Breast epithelium (tissue), 4 donors: ENCODE measurements at regions not wholly inside any gene's neighbourhood (a gene's known extent, or its start where the extent isn't known, plus 50 kb on each side); places are given as distances from the start of the nearest gene placed in this dataset.

Experiments
- DNase-seq, 2 donors: peaks; one replicate each; pipeline ENCODE4 v3.0.0-alpha.2; 2019; ENCODE audit warnings: low spot score in 2 of 2
- H3K27ac ChIP-seq, 2 donors: fragments of 200-600 bp; sonication (generic) in 1 of 2; one replicate each; pipeline ENCODE4 v1.5.1; 2016 to 2019; ENCODE audit warnings: mild to moderate bottlenecking in 1 of 2
- H3K27me3 ChIP-seq, 2 donors: fragments of 200-600 bp; sonication (generic) in 1 of 2; one replicate each; pipeline versions ENCODE4 v1.5.1 to v1.6.0; 2017 to 2019; ENCODE audit warnings: control low read depth in 1 of 2, mild to moderate bottlenecking in 1 of 2
- H3K36me3 ChIP-seq: fragments of 200-600 bp; one replicate; pipeline ENCODE4 v1.5.1; 2019
- H3K4me1 ChIP-seq, 2 donors: fragments of 200-600 bp; sonication (generic); one replicate each; pipeline ENCODE4 v1.5.1; 2016 to 2019; ENCODE audit warnings: control low read depth in 1 of 2
- H3K4me3 ChIP-seq, 3 donors: fragments of 200-600 bp; sonication (generic); 1 replicate in 2 of 3; 2 replicates in 1 of 3; pipeline ENCODE4 v1.5.1; 2016 to 2019; ENCODE audit warnings: mild to moderate bottlenecking in 3 of 3, moderate library complexity in 2 of 3
- H3K9me3 ChIP-seq, 2 donors: fragments of 200-600 bp; sonication (generic) in 1 of 2; one replicate each; pipeline ENCODE4 v1.5.1; 2016 to 2019; ENCODE audit warnings: control low read depth in 1 of 2
- POLR2A ChIP-seq: fragments of 450-650 bp; IDR thresholded peaks from one replicate; pipeline ENCODE4 v1.6.1; 2016; ENCODE audit warnings: antibody characterized with exemption, mild to moderate bottlenecking, moderate library complexity
- POLR2AphosphoS5 ChIP-seq, 3 donors: sonication (generic); formaldehyde crosslinking; IDR thresholded peaks; one replicate each; pipeline ENCODE4 v1.6.1; 2017; ENCODE audit warnings: antibody characterized with exemption in 3 of 3
- intact Hi-C: fragments of 100-400 bp; cut with DNase I; formaldehyde crosslinking; loops from one replicate; pipeline ENCODE4 v1.15.1; 2023; ENCODE audit warnings: low total_unique reads
- TF ChIP-seq, protein P1 (sequence below), 3 donors: fragments of 450-650 bp; IDR thresholded peaks; one replicate each; pipeline ENCODE4 v1.5.1; 2016 to 2017; ENCODE audit warnings: antibody characterized with exemption in 3 of 3, mild to moderate bottlenecking in 3 of 3, moderate library complexity in 3 of 3

DNA sequence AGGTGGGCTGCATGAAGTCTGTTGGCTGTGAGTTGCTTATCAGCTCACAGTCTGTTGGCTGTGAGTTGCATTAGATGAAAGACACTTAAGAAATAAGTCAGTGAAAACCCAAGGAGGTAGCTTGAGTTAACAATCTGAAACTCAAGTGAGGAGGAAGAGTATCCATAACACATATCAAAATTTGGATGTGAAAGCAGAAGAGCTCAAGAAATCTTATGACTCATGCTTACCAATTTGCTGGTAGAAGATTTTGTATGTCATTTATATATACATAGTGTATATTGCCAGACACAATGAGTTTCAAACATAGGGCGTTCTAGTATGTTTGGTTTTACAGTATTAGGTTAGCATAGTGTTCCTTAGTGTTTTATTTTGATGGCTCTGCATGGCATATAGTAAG is 107.4 kb downstream of the DDIT4L start:
- Histone ChIP-seq H3K9me3 (no peaks in the 10 kb centered on the region), H3K27ac (no peak overlapping the region), H3K4me1 (no peaks in the 10 kb centered on the region), H3K27me3 (no peaks in the 10 kb centered on the region), H3K36me3 (no peaks in the 10 kb centered on the region), H3K4me3 (no peak overlapping the region)
- intact Hi-C loops, result no loop called here
- DNase-seq, result no peak
- TF ChIP-seq, protein P1, sequence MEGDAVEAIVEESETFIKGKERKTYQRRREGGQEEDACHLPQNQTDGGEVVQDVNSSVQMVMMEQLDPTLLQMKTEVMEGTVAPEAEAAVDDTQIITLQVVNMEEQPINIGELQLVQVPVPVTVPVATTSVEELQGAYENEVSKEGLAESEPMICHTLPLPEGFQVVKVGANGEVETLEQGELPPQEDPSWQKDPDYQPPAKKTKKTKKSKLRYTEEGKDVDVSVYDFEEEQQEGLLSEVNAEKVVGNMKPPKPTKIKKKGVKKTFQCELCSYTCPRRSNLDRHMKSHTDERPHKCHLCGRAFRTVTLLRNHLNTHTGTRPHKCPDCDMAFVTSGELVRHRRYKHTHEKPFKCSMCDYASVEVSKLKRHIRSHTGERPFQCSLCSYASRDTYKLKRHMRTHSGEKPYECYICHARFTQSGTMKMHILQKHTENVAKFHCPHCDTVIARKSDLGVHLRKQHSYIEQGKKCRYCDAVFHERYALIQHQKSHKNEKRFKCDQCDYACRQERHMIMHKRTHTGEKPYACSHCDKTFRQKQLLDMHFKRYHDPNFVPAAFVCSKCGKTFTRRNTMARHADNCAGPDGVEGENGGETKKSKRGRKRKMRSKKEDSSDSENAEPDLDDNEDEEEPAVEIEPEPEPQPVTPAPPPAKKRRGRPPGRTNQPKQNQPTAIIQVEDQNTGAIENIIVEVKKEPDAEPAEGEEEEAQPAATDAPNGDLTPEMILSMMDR (IDR thresholded peaks at IDR 0.05), result no peak
- no peak for TF ChIP-seq POLR2A
- TF ChIP-seq POLR2AphosphoS5 (IDR thresholded peaks at IDR 0.05), result no peak

DNA sequence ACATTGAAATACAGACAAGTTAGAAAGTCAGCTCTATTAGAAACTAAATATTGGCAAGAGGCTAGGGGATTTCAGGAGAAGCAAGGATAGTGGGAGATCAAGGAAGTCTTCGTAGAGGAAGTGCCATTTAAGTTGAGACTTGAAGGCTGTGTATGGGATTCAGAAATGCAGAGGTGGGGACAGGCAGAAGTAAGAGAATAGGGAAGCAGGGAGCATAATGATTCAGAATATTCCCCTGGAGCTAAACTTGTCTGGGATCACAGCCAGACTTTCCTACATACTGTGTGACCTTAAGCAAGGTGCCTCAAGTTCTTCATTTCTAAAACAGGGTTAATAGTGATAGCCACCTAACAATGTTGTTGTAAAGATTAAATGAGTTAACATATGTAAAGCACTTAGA is 108.8 kb downstream of the DDIT4L start:
- TF ChIP-seq POLR2A, result no peak
- no peak for TF ChIP-seq POLR2AphosphoS5 (IDR thresholded peaks at IDR 0.05)
- TF ChIP-seq, protein P1 (IDR thresholded peaks at IDR 0.05), result no peak
- Histone ChIP-seq H3K27ac (no peak overlapping the region), H3K27me3 (no peaks in the 10 kb centered on the region), H3K36me3 (no peaks in the 10 kb centered on the region), H3K9me3 (no peaks in the 10 kb centered on the region), H3K4me1 (no peaks in the 10 kb centered on the region), H3K4me3 (no peak overlapping the region)
- DNase-seq, result no peak
- intact Hi-C loops, result no loop called here

DNA sequence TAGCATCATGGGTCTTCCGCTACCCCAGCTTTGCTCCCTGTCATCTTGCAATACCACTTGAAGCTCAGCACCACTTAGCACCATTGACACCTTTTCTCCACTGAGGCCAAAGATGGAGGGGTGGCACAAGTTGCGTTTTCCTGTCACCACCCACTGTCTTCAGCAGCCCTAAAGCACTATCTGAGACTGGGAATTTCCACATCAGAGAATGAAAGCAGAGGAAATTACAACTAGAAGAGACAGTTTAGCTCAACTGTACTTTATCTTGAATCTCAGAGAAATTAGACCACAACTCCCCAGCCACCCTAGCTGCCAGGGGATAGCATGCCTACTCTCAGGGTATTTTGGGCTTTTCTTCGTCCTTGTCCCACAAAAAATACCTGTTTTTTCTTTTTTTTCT is 111.0 kb downstream of the DDIT4L start:
- no peak overlapping the region for H3K27ac ChIP-seq
- no peaks in the 10 kb centered on the region for H3K36me3 ChIP-seq
- no peak overlapping the region for H3K4me3 ChIP-seq
- no peak for DNase-seq
- TF ChIP-seq, protein P1 (IDR thresholded peaks at IDR 0.05), result no peak
- no peak for TF ChIP-seq POLR2AphosphoS5 (IDR thresholded peaks at IDR 0.05)
- no peak for TF ChIP-seq POLR2A
- H3K4me1 ChIP-seq, result no peaks in the 10 kb centered on the region
- intact Hi-C loops, result loop anchor here (5.0 kb wide), 1 partner anchor 853 kb away; no protein-coding TSS in a partner anchor
- no peaks in the 10 kb centered on the region for H3K27me3 ChIP-seq
- H3K9me3 ChIP-seq, result no peaks in the 10 kb centered on the region

DNA sequence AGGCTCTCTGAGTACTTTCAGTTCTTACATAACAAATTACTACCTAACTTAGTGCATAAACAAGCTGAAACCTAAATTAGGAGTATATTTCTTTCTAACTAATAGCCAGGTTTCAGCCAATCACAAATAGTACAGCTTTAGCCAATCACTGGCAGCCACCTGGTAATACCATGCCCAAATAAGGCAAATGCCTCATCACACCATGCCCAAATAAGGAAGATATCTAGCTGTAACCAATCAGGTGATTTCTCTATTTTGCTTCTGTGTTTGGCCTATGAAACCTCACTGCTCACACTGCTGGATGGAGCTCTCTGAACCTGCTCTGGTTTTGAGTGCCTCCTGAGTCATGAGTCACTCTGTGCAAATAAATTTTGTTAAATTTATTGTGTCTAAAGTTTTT is 113.5 kb downstream of the DDIT4L start:
- Histone ChIP-seq H3K27me3 (no peaks in the 10 kb centered on the region), H3K9me3 (no peaks in the 10 kb centered on the region), H3K4me3 (no peak overlapping the region), H3K4me1 (no peaks in the 10 kb centered on the region), H3K27ac (no peak overlapping the region), H3K36me3 (no peaks in the 10 kb centered on the region)
- no peak for DNase-seq
- intact Hi-C loops, result loop anchor here (5.0 kb wide), 1 partner anchor 856 kb away; no protein-coding TSS in a partner anchor
- TF ChIP-seq, protein P1 (IDR thresholded peaks at IDR 0.05), result no peak
- TF ChIP-seq POLR2AphosphoS5 (IDR thresholded peaks at IDR 0.05) (no peak), POLR2A (no peak)

DNA sequence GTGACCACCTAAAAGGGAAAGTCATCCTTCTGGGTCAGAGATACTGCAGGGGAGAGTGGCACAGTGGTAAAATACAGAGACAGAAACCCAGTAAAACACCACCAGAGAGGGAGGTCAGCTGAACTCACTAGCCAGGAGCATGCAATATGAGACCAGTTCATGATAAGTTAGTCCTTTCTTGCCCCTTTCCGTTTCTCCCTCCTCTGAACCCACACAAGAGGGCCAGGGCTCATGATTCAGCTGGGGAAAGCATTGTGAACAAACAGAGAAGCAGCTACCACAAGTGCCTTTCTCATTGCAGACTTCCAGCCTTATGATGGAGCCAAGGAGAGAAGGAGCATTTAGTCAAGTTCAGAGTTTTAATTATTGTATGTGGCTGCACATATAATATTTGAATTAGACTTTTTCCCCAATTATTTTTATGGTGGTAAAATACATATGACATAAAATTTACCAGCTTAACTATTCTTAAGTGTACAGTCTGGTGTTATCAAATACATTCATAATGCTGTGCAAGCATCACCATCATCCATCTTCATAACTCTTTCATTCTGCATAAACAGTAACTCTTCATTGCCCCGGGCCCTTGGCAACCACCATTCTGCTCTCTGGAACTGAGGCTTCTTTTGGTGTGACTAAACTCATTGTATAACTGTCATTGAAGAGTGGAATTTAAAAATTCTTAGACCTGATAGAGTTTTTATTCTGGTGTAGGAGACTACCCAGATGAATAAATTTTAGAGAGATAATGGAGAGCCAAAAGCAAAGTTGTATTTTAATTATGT is 114.6 kb downstream of the DDIT4L start:
- Histone ChIP-seq H3K4me1 (no peaks in the 10 kb centered on the region), H3K4me3 (no peak overlapping the region), H3K27me3 (no peaks in the 10 kb centered on the region), H3K9me3 (no peaks in the 10 kb centered on the region), H3K27ac (no peak overlapping the region), H3K36me3 (no peaks in the 10 kb centered on the region)
- DNase-seq, result no peak
- intact Hi-C loops, result loop anchor here (5.0 kb wide), 1 partner anchor 857 kb away; no protein-coding TSS in a partner anchor
- TF ChIP-seq POLR2A (no peak), POLR2AphosphoS5 (IDR thresholded peaks at IDR 0.05) (no peak)
- TF ChIP-seq, protein P1 (IDR thresholded peaks at IDR 0.05), result no peak
